Medulla oblongata (tissue), 1 donor: ENCODE measurements at regions not wholly inside any gene's neighbourhood (a gene's known extent, or its start where the extent isn't known, plus 50 kb on each side); places are given as distances from the start of the nearest gene placed in this dataset.

Source experiments
- DNase-seq: peaks from one replicate; pipeline ENCODE4 v3.0.0-alpha.2; 2015; ENCODE audit errors: extremely low spot score

- no peak for DNase-seq
These were observed 85.6 kb upstream of the NEO1 start for GRCh38 chr15:72966641-72967040.

- DNase-seq: no peak
These were observed 86.6 kb upstream of the NEO1 start for GRCh38 chr15:72965671-72966070.

GRCh38 chr15:72964542-72964941, 87.7 kb upstream of the NEO1 start:
- DNase-seq: no peak

GRCh38 chr15:72964135-72964534, 88.1 kb upstream of the NEO1 start:
- no peak for DNase-seq

GRCh38 chr15:72962054-72962702, 90.1 kb upstream of the NEO1 start:
- no peak for DNase-seq

- DNase-seq: no peak
These were observed 90.9 kb upstream of the NEO1 start for GRCh38 chr15:72961346-72961745.

- no peak for DNase-seq
These were observed 93.6 kb upstream of the NEO1 start for GRCh38 chr15:72958634-72959033.

GRCh38 chr15:72953306-72953705, 99.0 kb upstream of the NEO1 start:
- no peak for DNase-seq

GRCh38 chr15:72952151-72952550, 100.1 kb upstream of the NEO1 start:
- DNase-seq: no peak

- no peak for DNase-seq
These were observed 103.6 kb upstream of the NEO1 start for GRCh38 chr15:72948662-72949061.

GRCh38 chr15:72947709-72948108, 104.6 kb upstream of the NEO1 start:
- no peak for DNase-seq

GRCh38 chr15:72944565-72944964, 107.7 kb upstream of the NEO1 start:
- DNase-seq: no peak

GRCh38 chr15:72940229-72940622, 112.0 kb upstream of the NEO1 start:
- no peak for DNase-seq

GRCh38 chr15:72939514-72940228, 112.6 kb upstream of the NEO1 start:
- peak; percentile 49 for DNase-seq

- DNase-seq: no peak
These were observed 115.3 kb upstream of the NEO1 start for GRCh38 chr15:72936691-72937679.

- no peak for DNase-seq
These were observed 116.0 kb upstream of the NEO1 start for GRCh38 chr15:72936237-72936636.

- no peak for DNase-seq
These were observed 116.7 kb upstream of the NEO1 start for GRCh38 chr15:72935521-72935920.

- DNase-seq: no peak
These were observed 117.3 kb upstream of the NEO1 start for GRCh38 chr15:72934921-72935320.

GRCh38 chr15:72933976-72934375, 118.3 kb upstream of the NEO1 start:
- no peak for DNase-seq

GRCh38 chr15:72932472-72932871, 119.8 kb upstream of the NEO1 start:
- DNase-seq: no peak

- DNase-seq: no peak
These were observed 124.8 kb upstream of the NEO1 start for GRCh38 chr15:72927451-72927850.

GRCh38 chr15:72925661-72926060, 126.6 kb upstream of the NEO1 start:
- DNase-seq: no peak
